Endothelial cell of umbilical vein (primary cell): ENCODE measurements at regions not wholly inside any gene's neighbourhood (a gene's known extent, or its start where the extent isn't known, plus 50 kb on each side); places are given as distances from the start of the nearest gene placed in this dataset.

Source experiments
- BruUV-seq: library from RNA; stranded (reverse); fragments of 400-500 nt; replicated peaks from 2 replicates; lab custom pipeline; 2021; lab: Mats Ljungman, UMichigan
- CTCF ChIA-PET: fragments of 300-600, 350-600 bp; sonication (Branson Sonifier 250); formaldehyde crosslinking; loops from one replicate; lab custom pipeline; 2021; ENCODE audit warnings: antibody characterized with exemption, inconsistent platforms; lab: Charles Lee
- POLR2A ChIA-PET: fragments of 300-600, 350-600 bp; sonication (Branson Sonifier 250); formaldehyde crosslinking; loops from one replicate; lab custom pipeline; 2021; ENCODE audit warnings: antibody characterized with exemption, inconsistent platforms; lab: Charles Lee
- DNase-seq: peaks from one replicate; pipeline ENCODE4 v3.0.0-alpha.2; 2011; ENCODE audit warnings: low read depth, low spot score
- FAIRE-seq: peaks from 2 replicates; lab custom pipeline; 2011; peaks lifted over from hg19 to GRCh38; lab: Jason Lieb, UNC
- H2AFZ ChIP-seq: 2 replicates; pipeline ENCODE4 v1.6.0; 2012; ENCODE audit warnings: low read depth, low read length, control low read depth, inconsistent platforms
- H3K27ac ChIP-seq: 2 replicates; pipeline ENCODE4 v1.5.1; 2011; ENCODE audit warnings: low read depth, mild to moderate bottlenecking, control low read depth, low read length, moderate library complexity; ENCODE audit not compliant: insufficient read depth
- H3K27me3 ChIP-seq, 2 experiments: 2 replicates each; pipeline versions ENCODE4 v1.6.0 to v1.6.1; 2011; ENCODE audit warnings: low read length in 2 of 2, mixed read lengths in 1 of 2; ENCODE audit not compliant: control insufficient read depth in 2 of 2, insufficient read depth in 2 of 2
- H3K36me3 ChIP-seq, 2 experiments: 2 replicates in 1 of 2; 3 replicates in 1 of 2; pipeline ENCODE4 v1.5.1; 2011; ENCODE audit warnings: low read length in 2 of 2, mild to moderate bottlenecking in 1 of 2, moderate library complexity in 1 of 2; ENCODE audit not compliant: control insufficient read depth in 2 of 2, insufficient read depth in 2 of 2; ENCODE audit errors: extremely low read depth in 1 of 2
- H3K4me1 ChIP-seq: 3 replicates; pipeline ENCODE4 v1.5.1; 2011; ENCODE audit warnings: mild to moderate bottlenecking, low read length; ENCODE audit not compliant: control insufficient read depth, insufficient read depth; ENCODE audit errors: extremely low read depth
- H3K4me2 ChIP-seq: 2 replicates; pipeline ENCODE4 v1.6.1; 2011; ENCODE audit warnings: low read length, control low read depth, mixed read lengths; ENCODE audit not compliant: insufficient read depth
- H3K4me3 ChIP-seq, 3 experiments: fragments of 200-600 bp in 1 of 3; sonication (generic), shearing (Covaris generic) in 1 of 3; replicated peaks in 1 of 3; 2 replicates each; pipeline ENCODE4 v1.5.1; 2011 to 2016; ENCODE audit warnings: control low read depth in 3 of 3, low read length in 3 of 3, mild to moderate bottlenecking in 2 of 3, inconsistent platforms in 1 of 3, low read depth in 1 of 3, moderate library complexity in 1 of 3; ENCODE audit not compliant: insufficient read depth in 1 of 3
- H3K79me2 ChIP-seq: 2 replicates; pipeline ENCODE4 v1.6.0; 2012; ENCODE audit warnings: low read length, inconsistent platforms; ENCODE audit not compliant: control insufficient read depth, insufficient read depth
- H3K9ac ChIP-seq: replicated peaks from 2 replicates; pipeline ENCODE3; 2011; ENCODE audit warnings: low read length, control low read depth; ENCODE audit not compliant: insufficient read depth; ENCODE audit errors: extremely low read depth
- H3K9me1 ChIP-seq: replicated peaks from 3 replicates; pipeline ENCODE4 v1.6.0; 2011; ENCODE audit warnings: mild to moderate bottlenecking, low read length; ENCODE audit not compliant: control insufficient read depth, insufficient read depth; ENCODE audit errors: extremely low read depth
- H3K9me3 ChIP-seq: replicated peaks from 2 replicates; pipeline ENCODE4 v1.5.1; 2012; ENCODE audit warnings: low read length, inconsistent platforms; ENCODE audit not compliant: control insufficient read depth, insufficient read depth
- H4K20me1 ChIP-seq: replicated peaks from 2 replicates; pipeline ENCODE3; 2011; ENCODE audit warnings: mild to moderate bottlenecking, low read length; ENCODE audit not compliant: control insufficient read depth, insufficient read depth; ENCODE audit errors: extremely low read depth
- EZH2 ChIP-seq: IDR thresholded peaks from 2 replicates; pipeline ENCODE4 v1.6.1; 2012; ENCODE audit warnings: borderline replicate concordance, low read depth, mild to moderate bottlenecking, moderate library complexity, low read length, inconsistent platforms; ENCODE audit not compliant: severe bottlenecking
- FOS ChIP-seq: IDR thresholded peaks from 2 replicates; pipeline ENCODE4 v1.6.1; 2011; ENCODE audit warnings: mild to moderate bottlenecking, low read length, moderate library complexity, borderline replicate concordance; ENCODE audit not compliant: insufficient read depth
- GATA2 ChIP-seq: IDR thresholded peaks from 2 replicates; pipeline ENCODE4 v1.7.0; 2011; ENCODE audit warnings: low read depth, mild to moderate bottlenecking, moderate library complexity, mixed read lengths, low read length; ENCODE audit not compliant: insufficient read length, insufficient read depth
- JUN ChIP-seq: IDR thresholded peaks from 2 replicates; pipeline ENCODE4 v1.6.1; 2011; ENCODE audit warnings: borderline replicate concordance, low read depth; ENCODE audit not compliant: insufficient read length, insufficient read depth
- MYC ChIP-seq: IDR thresholded peaks from one replicate; pipeline ENCODE4 v1.6.1; 2011; ENCODE audit warnings: mild to moderate bottlenecking, low read depth, low read length
- POLR2A ChIP-seq: IDR thresholded peaks from 2 replicates; pipeline ENCODE4 v1.6.1; 2012; ENCODE audit warnings: low read depth, mild to moderate bottlenecking, control low read depth, low read length
- POLR2AphosphoS5 ChIP-seq: IDR thresholded peaks from 2 replicates; pipeline ENCODE4 v1.6.1; 2012; ENCODE audit warnings: low read depth, mild to moderate bottlenecking, control low read depth, low read length, moderate library complexity; ENCODE audit not compliant: insufficient read depth
- dilution Hi-C: fragments of 300-500 bp; cut with MboI; formaldehyde crosslinking; loops from one replicate; pipeline ENCODE4 v1.15.0; 2019; ENCODE audit warnings: low sequenced_read_pairs; ENCODE audit not compliant: extremely low pct_ligation_motif_present
- intact Hi-C: fragments of 100-400 bp; cut with micrococcal nuclease; formaldehyde crosslinking; loops from one replicate; pipeline ENCODE4 v1.10.0; 2022
- TF ChIP-seq, protein P1 (sequence below), 2 donors: IDR thresholded peaks; 1 replicate in 1 of 2; 2 replicates in 1 of 2; pipeline ENCODE4 v1.5.1; 2011; ENCODE audit warnings: low read length in 2 of 2, mild to moderate bottlenecking in 2 of 2, moderate library complexity in 2 of 2, control low read depth in 1 of 2, inconsistent platforms in 1 of 2, low read depth in 1 of 2; ENCODE audit not compliant: insufficient read depth in 1 of 2; ENCODE audit errors: extremely low read depth in 1 of 2
- TF ChIP-seq, protein P2 (sequence below): IDR thresholded peaks from 2 replicates; pipeline ENCODE4 v1.6.1; 2011; ENCODE audit not compliant: insufficient read depth, insufficient read length

DNA sequence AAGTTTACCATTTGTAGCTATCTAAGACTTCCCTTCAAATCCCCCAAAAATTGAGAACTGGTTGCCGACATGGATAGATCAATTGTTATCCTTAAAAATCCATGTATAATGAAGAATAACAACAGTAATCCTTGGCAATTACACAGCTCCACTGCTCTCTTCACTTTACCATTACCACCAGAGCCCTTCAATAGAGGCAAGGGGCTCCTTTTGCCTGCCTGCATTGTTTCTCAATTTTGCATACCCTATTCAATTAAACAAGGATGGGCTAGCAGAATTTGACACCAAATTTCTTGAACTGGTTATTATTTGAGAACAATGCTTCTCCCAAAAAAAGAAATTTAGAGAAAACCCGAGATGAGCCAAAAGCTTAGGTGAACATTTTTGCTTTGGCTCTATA is 387.8 kb upstream of the PKN2 start:
- H3K4me1 ChIP-seq = no peaks in the 10 kb centered on the region
- no peak for TF ChIP-seq JUN
- TF ChIP-seq POLR2AphosphoS5 = no peak
- no peak for TF ChIP-seq EZH2
- TF ChIP-seq FOS = no peak
- no peak for TF ChIP-seq GATA2
- TF ChIP-seq, protein P1, sequence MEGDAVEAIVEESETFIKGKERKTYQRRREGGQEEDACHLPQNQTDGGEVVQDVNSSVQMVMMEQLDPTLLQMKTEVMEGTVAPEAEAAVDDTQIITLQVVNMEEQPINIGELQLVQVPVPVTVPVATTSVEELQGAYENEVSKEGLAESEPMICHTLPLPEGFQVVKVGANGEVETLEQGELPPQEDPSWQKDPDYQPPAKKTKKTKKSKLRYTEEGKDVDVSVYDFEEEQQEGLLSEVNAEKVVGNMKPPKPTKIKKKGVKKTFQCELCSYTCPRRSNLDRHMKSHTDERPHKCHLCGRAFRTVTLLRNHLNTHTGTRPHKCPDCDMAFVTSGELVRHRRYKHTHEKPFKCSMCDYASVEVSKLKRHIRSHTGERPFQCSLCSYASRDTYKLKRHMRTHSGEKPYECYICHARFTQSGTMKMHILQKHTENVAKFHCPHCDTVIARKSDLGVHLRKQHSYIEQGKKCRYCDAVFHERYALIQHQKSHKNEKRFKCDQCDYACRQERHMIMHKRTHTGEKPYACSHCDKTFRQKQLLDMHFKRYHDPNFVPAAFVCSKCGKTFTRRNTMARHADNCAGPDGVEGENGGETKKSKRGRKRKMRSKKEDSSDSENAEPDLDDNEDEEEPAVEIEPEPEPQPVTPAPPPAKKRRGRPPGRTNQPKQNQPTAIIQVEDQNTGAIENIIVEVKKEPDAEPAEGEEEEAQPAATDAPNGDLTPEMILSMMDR (IDR thresholded peaks at IDR 0.05; ENCODE audit: extremely low read depth in 1 of 2, insufficient read depth in 1 of 2, low read depth in 1 of 2, low read length in 2 of 2) = no peak
- TF ChIP-seq, protein P2, sequence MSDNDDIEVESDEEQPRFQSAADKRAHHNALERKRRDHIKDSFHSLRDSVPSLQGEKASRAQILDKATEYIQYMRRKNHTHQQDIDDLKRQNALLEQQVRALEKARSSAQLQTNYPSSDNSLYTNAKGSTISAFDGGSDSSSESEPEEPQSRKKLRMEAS = no peak
- TF ChIP-seq POLR2A = no peak
- no peak for TF ChIP-seq MYC
- intact Hi-C loops (no loop called here), dilution Hi-C loops (no loop called here)
- H3K9ac ChIP-seq = no peak overlapping the region
- H3K79me2 ChIP-seq = no peaks in the 10 kb centered on the region
- CTCF ChIA-PET = interaction anchor here (0.9 to 2.1 kb wide), 2 partner anchors 8 to 116 kb away, joined by 3 to 7 read pairs; no protein-coding TSS in a partner anchor
- H3K4me2 ChIP-seq = no peak overlapping the region
- no peak for FAIRE-seq
- no peaks in the 10 kb centered on the region for H3K36me3 ChIP-seq
- H4K20me1 ChIP-seq = no peaks in the 10 kb centered on the region
- no peak overlapping the region for H2AFZ ChIP-seq
- H3K9me1 ChIP-seq = no peaks in the 10 kb centered on the region
- no peak overlapping the region for H3K27ac ChIP-seq
- peaks cover 7% of the 10 kb centered on the region in 2 experiments for H3K27me3 ChIP-seq
- no peaks in the 10 kb centered on the region for H3K9me3 ChIP-seq
- POLR2A ChIA-PET = no interaction called here
- no peak for DNase-seq
- no TSS peak for BruUV-seq
- H3K4me3 ChIP-seq = no peak overlapping the region
